ENCODE measurements at regions not wholly inside any gene's neighbourhood (a gene's known extent, or its start where the extent isn't known, plus 50 kb on each side); places are given as distances from the start of the nearest gene placed in this dataset.

GRCh38 chr6:145090801-145091585 is 644.3 kb downstream of the EPM2A start:
- TF ChIP-seq CTCF (IDR thresholded peaks at IDR 0.05) (no peak), POLR2A (IDR thresholded peaks at IDR 0.05) (no peak)

Data from Peyer's patch (tissue), 4 donors.